ENCODE measurements at regions not wholly inside any gene's neighbourhood (a gene's known extent, or its start where the extent isn't known, plus 50 kb on each side); places are given as distances from the start of the nearest gene placed in this dataset.
A peak's percentile ranks its signal among the peaks of the same experiment; 100 is the strongest.

DNA sequence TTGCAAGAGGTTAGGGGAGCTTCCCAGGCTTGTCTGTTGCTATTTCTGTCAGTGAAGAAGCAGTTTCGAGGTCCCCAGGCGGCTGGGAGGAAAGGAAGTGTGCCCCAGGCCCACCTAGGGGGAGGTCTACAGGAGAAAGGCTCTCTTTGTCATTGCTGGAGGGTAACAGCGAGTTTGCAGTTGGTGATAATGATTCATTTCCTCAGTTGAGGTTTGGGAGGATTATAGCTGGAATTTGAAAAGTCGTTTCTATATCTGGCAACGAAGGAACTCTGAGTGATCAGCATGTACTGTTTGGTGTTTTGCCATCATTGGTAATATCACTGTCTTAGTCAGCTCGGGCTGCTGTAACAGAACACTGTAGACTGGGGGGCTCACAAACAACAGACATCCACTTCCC, 65.5 kb upstream of the UBE3A start:
- peak; percentile 82 for DNase-seq (ENCODE audit: low spot score)

DNA sequence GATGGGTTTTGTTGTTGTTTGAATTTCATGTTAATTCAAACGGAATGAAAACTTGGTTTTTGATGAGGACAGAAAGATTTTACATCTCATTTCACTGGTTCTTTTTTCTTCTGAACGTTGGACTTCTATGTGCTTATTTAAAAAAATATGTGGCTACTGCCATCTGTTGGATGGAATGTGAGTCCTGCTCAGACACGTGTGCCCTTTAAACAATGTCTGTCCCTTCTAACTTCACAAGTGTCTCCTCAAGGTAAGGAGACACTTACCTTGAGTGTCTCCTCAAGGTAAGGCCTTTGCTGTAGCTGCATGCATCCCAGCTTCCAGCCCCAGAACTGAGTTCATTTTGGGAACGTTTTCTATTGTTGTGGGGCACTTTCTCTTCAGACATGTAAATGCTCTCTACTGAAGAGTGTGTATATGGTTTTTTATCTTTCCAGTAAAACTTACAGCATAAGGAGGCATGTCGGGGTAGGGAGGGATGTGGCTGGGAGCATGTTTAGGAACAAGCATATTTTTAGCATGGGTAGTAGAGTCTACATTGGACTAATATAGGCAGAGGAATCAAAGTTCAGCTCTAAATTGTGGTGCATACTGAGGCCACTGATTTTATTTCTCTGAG, 63.1 kb upstream of the UBE3A start:
- peak; percentile 25 for DNase-seq (ENCODE audit: low spot score)

DNA sequence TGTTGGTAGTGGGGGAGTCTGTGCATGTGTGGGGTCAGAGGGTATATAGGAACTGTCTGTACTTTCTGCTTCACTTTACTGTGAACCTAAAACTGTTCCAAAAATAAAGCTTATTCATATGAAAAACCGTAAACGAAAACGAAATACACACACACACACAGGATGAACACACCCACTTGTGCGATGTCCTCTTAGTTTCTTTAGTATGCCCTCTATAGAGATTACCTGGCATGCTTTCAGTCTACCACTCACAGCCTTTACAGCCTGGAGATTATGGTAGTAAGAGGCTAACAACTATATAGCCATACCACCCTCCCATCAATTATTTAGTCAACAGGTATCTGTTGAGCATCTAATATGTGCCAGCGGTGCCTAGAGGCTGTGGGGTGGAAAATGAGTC, 60.0 kb upstream of the UBE3A start:
- DNase-seq (ENCODE audit: low spot score): no peak

DNA sequence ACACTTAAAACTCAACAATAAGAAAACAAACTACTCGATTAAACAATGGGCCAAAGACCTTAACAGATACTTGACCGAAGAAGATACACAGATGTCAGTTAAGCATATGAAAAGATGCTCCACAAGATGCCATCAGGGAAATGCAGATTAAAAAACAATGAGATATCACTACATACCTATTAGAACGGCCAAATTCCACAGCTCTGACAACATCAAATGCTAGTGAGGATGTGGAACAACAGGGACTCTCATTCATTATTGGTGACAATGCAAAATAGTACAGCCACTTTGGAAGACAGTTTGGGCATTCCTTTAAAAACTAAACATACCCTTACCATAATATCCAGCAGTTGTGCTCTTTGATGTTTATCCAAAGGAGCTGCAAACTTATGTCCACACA, 59.1 kb upstream of the UBE3A start:
- no peak for DNase-seq (ENCODE audit: low spot score)

DNA sequence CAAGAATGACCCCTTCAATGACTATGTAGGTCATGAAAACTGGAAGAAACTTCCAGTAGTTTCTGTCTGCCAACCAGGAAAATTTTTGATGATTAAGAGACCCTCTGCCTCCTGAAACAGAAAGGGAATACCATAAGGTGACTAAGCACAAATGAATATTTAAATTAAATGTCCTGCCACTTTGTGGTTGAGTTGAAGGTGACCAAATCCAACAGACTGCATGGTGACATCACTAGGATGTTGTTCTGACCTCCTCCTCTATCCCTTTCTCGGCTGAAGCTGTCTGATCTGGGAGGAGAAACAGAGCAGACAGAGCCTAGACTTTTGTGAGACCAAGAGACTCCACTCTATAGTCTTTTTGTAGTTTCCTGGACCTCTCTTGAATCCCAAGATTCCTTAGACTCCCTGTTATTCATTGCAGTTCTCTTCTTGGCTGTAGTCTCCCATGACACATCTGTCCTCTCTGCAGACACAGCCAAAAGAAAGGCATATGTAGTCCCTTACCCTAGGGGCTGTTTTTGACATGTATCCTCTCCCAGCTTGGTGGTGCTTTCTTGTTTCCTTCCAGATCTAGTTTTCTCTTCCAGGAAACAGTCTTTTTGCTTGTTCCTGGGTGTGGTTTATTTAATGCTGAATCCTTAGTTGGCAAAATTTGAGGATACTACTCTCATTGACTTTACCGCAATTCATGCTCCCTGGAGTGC, 55.2 kb upstream of the UBE3A start:
- no peak for DNase-seq (ENCODE audit: low spot score)

DNA sequence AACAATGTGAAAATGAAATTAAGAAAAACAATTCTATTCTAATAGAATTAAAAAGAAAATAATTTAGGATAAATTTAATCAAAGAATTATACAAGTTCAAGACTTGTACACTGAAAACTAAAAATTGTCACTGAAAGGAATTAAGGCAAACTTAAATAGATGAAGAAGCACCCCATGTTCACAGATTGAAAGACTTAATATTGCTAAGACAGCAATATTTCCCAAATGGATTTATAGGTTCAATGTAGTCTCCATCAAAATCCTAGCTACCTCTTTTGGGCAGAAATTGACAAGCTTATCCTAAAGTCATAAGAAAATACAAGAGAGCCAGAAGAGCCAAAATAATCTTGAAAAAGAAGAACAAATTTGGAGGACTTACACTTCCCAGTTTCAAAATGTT, 53.5 kb upstream of the UBE3A start:
- no peak for DNase-seq (ENCODE audit: low spot score)

Measured in AG08395 (cell line).